Amniotic stem cell (primary cell): ENCODE measurements at regions not wholly inside any gene's neighbourhood (a gene's known extent, or its start where the extent isn't known, plus 50 kb on each side); places are given as distances from the start of the nearest gene placed in this dataset.

Experiments used
- DNase-seq: peaks from one replicate; lab custom pipeline; 2025; lab: John Stamatoyannopoulos, UW

GRCh38 chr5:124234022-124234769 lies 512.2 kb downstream of the ZNF608 start:
- no peak for DNase-seq

DNA sequence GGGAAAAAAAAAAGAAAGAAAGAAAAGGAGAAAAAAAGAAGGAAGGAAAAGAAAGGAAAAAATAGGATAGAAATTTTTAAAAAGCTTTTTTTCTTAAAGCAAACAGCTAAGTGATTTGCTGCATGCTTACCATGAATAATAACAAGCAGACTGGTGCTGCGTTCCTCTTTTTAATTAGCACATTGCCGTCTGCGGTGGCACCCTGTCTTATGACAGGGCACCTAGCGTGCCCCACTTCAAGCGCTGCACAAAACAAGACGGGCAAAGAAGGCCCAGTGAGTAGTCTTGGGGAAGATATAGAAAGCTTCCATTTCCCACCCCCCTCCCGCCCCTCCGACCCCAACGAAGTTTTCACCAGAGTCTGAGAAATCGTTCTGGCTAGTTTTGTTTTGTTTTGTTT lies 513.9 kb downstream of the ZNF608 start:
- no peak for DNase-seq

DNA sequence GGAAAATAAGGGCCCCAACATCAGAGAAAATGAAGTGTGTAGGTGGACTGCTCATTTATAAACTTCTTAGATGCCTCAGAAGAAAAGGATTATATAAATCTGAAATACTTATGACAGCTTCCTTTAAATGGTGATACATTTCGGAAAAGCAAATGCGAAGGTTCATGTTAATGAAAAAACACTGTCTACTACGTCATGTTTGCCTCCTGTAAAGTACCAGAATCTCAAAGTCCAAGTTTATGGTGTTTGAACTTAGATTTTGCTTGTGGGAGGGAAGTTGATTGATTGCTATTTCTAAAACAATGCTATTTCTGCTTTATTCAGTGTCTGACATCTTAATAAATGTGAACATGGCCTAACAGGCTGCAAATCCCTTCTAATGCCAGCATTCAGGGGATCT lies 514.6 kb downstream of the ZNF608 start:
- DNase-seq, result no peak

- DNase-seq, result no peak
These were observed 515.2 kb downstream of the ZNF608 start for GRCh38 chr5:124231230-124231629.

DNA sequence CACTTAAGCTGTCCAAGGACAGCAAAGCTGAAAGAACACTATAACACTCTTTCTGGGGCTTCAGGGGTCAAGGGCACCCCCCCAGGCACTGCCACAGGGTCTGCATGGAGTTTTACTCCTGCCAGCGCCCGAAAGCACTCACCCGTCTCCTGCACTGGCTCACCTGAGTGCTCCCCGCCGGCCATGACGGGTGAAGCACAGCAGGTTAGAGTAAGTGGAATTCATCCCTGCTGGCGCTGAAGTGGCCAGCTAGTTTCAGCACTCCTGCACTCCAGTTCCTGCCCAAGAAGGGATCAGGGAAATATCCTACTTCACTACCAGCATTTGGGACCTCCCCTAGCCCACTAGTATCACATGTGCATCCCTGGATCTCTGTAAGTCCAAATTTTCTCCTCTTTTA lies 516.0 kb downstream of the ZNF608 start:
- DNase-seq, result no peak

DNA sequence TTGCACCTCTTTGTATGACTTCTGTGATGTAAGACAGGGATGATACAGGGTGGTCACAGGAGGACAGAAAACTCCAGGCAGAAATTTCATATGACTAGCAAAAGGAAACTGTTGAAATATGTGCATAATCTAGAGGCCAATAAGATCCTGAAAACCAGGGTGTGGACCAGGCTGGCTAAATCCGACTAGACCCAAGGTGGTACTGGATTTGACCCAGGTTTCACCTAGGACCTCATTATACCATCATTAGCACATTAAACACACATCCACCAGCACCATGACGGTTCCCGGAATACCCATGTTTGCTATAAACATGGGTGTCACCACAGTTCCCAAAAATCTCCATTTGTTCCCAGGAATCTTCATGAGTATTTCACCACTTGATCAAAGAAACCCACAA lies 517.1 kb downstream of the ZNF608 start:
- no peak for DNase-seq

DNA sequence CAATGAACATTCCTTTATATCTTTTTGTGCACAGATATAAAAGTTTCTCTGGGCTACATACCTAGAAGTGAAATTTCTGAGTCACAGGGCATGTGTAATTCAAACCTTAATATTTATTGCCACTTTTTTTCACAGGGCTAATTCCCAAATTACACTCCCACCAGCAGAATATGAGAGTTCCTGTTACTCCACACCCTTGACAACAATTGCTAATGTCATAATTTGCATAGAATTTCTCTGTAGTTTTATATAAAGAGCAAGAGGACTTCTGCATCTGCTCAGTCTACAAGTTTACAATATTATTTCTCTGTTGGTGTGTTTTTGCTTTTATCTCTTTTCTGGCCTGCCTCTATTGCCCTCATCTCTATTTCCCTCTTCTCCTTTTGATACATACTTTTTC lies 518.5 kb downstream of the ZNF608 start:
- no peak for DNase-seq

GRCh38 chr5:124220418-124220817 lies 526.0 kb downstream of the ZNF608 start:
- DNase-seq, result no peak

DNA sequence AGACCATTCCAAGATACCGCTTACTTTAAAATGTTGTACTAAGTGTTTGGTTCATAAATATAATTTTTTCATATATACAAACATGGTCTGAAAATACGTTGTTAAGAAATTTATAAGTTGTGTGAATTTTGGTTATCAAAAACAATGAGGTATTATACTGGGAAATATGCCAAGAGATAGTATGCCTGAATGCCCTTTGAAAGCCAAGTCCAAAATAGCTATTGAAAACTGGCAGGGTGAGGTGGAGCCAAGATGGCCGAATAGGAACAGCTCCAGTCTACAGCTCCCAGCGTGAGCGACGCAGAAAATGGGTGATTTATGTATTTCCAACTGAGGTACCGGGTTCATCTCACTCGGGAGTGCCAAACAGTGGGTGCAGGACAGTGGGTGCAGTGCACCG lies 533.5 kb downstream of the ZNF608 start:
- no peak for DNase-seq

- no peak for DNase-seq
These were observed 536.1 kb downstream of the ZNF608 start for GRCh38 chr5:124210111-124210910.

DNA sequence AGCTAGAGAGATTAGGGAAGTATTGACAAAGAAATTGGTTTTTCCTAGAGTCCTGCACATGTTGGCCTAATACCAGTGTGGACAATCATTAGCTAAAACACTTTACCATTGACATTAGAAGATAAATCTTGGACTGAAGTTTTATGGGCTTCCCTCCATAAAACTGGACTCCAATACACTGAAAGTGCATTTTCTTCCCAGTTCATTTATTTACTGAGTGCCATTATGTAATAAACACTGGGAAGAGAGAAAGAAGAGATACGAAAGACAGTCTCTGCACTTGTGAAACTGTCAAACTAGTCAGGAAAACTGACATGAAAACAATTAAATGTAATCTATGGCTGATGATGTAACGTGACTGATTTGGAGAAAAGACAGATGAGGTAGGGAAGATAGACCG lies 539.3 kb downstream of the ZNF608 start:
- no peak for DNase-seq

- DNase-seq, result no peak
These were observed 539.9 kb downstream of the ZNF608 start for GRCh38 chr5:124206540-124206939.

DNA sequence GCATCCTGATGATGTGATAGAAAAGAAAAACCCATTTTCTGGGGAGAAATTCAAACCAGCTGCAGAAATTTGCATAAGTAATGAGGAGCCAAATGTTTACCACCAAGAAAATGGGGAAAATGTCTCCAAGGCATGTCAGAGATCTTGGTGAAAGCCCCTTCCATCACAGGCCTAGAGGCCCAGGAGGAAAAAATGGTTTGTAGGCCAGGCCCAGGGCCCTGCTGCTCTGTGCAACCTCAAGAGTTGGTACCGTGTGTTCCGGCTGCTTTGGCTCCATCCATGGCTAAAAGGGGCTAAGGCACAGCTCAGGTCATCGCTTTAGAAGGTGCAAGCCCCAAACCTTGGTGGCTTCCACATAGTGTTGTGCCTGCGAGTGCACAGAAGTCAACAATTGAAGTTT lies 543.1 kb downstream of the ZNF608 start:
- DNase-seq, result no peak

GRCh38 chr5:124200381-124200780 lies 546.1 kb downstream of the ZNF608 start:
- no peak for DNase-seq

- DNase-seq, result no peak
These were observed 546.5 kb downstream of the ZNF608 start for GRCh38 chr5:124199893-124200292.

DNA sequence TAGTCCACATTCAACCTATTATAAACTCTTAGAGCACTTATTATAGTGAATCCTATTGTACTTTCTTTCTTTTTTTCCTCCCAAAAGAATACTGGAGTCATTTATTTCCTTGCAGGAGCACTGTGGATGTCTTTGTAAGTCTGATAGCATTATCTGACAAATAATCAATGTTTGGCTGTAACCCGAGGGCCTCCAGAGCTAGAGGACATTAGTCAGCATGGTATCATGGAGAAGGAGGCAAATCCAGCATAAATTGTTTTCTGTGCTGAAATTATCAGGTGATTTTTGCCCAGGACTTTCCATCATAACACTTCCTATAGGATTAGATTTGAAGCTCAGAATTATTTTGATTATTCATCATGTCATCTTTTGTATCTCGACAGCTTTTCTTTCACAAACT lies 551.0 kb downstream of the ZNF608 start:
- no peak for DNase-seq

DNA sequence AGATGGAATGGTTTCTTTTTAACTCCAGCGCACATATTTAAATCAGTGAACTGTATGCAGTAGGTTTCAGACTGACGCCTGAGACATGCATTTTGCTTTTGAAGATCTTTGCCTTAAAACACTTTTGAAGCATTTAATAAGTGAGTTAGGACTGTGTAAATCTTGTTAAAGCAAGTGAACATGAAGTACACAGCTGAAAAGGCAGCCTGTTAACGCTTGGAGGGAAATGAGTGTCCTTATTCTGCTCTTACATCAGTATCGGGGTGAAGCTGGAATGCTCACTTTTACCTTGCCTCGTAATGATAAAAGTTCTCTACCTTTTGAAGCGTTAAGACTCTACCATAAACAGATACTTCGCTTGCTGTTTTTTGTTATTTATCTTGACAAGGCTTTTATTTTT lies 552.2 kb downstream of the ZNF608 start:
- no peak for DNase-seq

DNA sequence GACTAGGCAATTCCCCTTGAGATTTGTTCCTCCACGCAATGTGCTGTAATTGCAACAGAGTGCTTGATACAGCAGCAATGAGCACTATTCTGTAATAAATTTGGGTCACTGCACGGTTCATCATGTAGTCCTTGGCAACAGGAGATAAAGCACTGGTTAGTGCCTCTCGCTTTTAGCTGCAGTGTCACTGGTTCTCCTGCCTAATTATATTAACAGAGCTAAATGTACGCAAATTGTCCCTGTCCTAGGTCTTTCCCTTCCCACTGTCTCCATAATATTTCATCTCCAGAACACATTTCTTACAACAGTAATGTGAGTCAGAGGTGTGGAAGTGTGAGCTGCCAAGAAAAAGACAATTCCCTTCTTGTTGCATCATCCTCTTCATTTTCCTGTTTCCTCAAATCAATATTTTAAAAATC lies 553.1 kb downstream of the ZNF608 start:
- DNase-seq, result no peak

DNA sequence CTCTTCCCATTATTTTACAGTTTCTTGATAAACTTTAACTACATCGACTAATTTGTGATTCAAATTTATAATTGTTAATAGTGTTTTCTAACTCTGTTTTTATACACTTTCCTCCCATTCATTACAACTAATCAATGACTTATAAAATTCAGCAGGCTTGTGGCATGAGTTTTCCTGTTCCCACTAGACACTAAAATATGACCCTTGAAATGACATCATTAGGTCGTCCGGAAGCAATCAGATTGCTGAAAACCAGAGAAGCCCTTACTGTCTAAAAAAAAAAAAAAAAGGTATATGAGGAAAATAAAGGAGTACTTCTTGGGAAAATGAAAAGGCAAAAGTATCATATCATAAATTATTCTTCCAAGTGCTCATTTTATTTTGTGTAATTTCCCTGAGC lies 553.7 kb downstream of the ZNF608 start:
- DNase-seq, result no peak

- DNase-seq, result no peak
These were observed 560.7 kb downstream of the ZNF608 start for GRCh38 chr5:124185716-124186115.

DNA sequence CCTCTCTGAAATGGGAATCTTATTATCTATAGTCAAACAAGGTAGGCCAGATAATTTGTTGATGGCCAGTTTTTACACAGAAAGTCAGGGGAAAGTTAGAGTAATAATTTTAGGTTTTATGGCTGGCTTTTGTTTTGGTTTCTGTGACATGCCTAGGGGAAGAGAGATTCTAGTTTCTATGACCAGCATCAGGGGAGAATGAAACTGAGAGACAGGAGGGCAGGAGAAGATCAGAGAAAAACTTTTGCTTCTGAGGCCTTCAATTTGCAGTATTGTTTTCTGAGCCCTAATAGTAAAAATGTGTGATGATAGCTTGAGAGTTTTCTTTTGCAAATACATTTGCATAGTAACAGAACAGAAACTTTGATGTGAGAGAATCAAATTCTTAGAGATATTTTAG lies 564.3 kb downstream of the ZNF608 start:
- DNase-seq, result no peak

DNA sequence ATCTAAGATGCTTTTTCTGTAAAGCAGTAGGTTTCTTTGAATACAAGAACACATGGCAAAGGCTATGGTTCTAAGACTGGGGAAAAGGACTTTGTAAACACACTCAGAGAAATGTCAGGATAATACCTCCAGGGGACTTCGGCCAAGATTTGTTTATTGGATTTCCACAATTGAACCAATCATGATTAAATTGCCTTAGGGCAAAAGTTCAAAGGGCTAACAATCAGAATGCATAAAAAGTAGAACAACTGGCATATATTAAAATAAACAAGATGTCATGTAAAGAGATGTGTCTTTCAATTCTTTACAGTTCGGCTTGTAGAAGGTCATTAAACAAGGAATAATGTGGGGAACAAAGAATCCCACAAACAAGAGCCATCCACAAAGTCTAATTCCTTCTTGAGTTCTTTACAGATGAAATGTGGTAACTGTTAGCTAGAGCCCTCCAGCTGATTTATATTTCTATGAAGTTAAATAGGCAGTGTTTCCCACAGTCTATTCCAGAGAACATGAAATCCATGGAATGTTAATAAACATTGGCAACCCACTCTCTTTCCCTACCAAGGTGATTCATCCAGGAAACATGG lies 565.5 kb downstream of the ZNF608 start:
- no peak for DNase-seq

- no peak for DNase-seq
These were observed 566.1 kb downstream of the ZNF608 start for GRCh38 chr5:124180299-124180874.
